ENCODE measurements at regions not wholly inside any gene's neighbourhood (a gene's known extent, or its start where the extent isn't known, plus 50 kb on each side); places are given as distances from the start of the nearest gene placed in this dataset.

- TF ChIP-seq CTCF (IDR thresholded peaks at IDR 0.05 in 4 of 5, conservative IDR thresholded peaks at IDR 0.05 in 1 of 5) (no peak), POLR2A (IDR thresholded peaks at IDR 0.05) (no peak)
These were observed 147.9 kb upstream of the GAP43 start for GRCh38 chr3:115475178-115476041.
